ENCODE measurements at regions not wholly inside any gene's neighbourhood (a gene's known extent, or its start where the extent isn't known, plus 50 kb on each side); places are given as distances from the start of the nearest gene placed in this dataset.

- no peaks in the 10 kb centered on the region for H3K79me2 ChIP-seq (ENCODE audit: low read depth)
- H3K27me3 ChIP-seq: no peaks in the 10 kb centered on the region
- no peaks in the 10 kb centered on the region for H4K20me1 ChIP-seq (ENCODE audit: low read depth)
- no peak overlapping the region for H3K9ac ChIP-seq
- no peaks in the 10 kb centered on the region for H3K9me3 Mint-ChIP-seq
- H3K27ac ChIP-seq: no peak overlapping the region
- H3K4me1 ChIP-seq: peaks cover 44% of the 10 kb centered on the region
- H3K27me3 Mint-ChIP-seq (ENCODE audit: insufficient read depth, low read depth): peaks cover 9% of the 10 kb centered on the region
- H3K9me3 ChIP-seq (ENCODE audit: low read depth): no peaks in the 10 kb centered on the region
- H3K36me3 Mint-ChIP-seq: no peaks in the 10 kb centered on the region
- no peak for TF ChIP-seq EZH2phosphoT487 (IDR thresholded peaks at IDR 0.05)
- TF ChIP-seq CTCF (IDR thresholded peaks at IDR 0.05): peak; percentile 62
- DNase-seq (ENCODE audit: low spot score): peak; percentile 68
- H3K4me3 Mint-ChIP-seq: no peak overlapping the region
- H2AFZ ChIP-seq (replicated peaks): peak overlapping the region; percentile 85
- H3K4me1 Mint-ChIP-seq: peaks cover 35% of the 10 kb centered on the region
- H3K27ac Mint-ChIP-seq: no peak overlapping the region
- no peaks in the 10 kb centered on the region for H3K36me3 ChIP-seq
- no peak overlapping the region for H3K4me3 ChIP-seq
- H3F3A ChIP-seq (ENCODE audit: low read depth): peaks cover 32% of the 10 kb centered on the region
- peak overlapping the region; percentile 23 for H3K4me2 ChIP-seq
These were observed 420.1 kb downstream of the FUT8 start for GRCh38 chr14:65832431-65833266.

- Histone ChIP-seq H3K9ac (no peak overlapping the region), H3K79me2 (ENCODE audit: low read depth) (no peaks in the 10 kb centered on the region), H3F3A (ENCODE audit: low read depth) (peaks cover 25% of the 10 kb centered on the region), H4K20me1 (ENCODE audit: low read depth) (no peaks in the 10 kb centered on the region), H3K27me3 (no peaks in the 10 kb centered on the region), H3K27ac (no peak overlapping the region), H3K4me2 (peak overlapping the region; percentile 23), H3K36me3 (no peaks in the 10 kb centered on the region), H3K4me1 (peaks cover 36% of the 10 kb centered on the region), H3K4me3 (no peak overlapping the region), H3K9me3 (ENCODE audit: low read depth) (no peaks in the 10 kb centered on the region), H2AFZ (replicated peaks) (peak overlapping the region; percentile 85)
- no peak overlapping the region for H3K4me3 Mint-ChIP-seq
- no peak for TF ChIP-seq EZH2 (IDR thresholded peaks at IDR 0.05)
- no peak for TF ChIP-seq CTCF (IDR thresholded peaks at IDR 0.05)
- no peak for TF ChIP-seq EZH2phosphoT487 (IDR thresholded peaks at IDR 0.05)
- peaks cover 9% of the 10 kb centered on the region for H3K27me3 Mint-ChIP-seq (ENCODE audit: insufficient read depth, low read depth)
- no peaks in the 10 kb centered on the region for H3K36me3 Mint-ChIP-seq
- H3K27ac Mint-ChIP-seq: peak overlapping the region; percentile 97
- no peaks in the 10 kb centered on the region for H3K9me3 Mint-ChIP-seq
- peaks cover 35% of the 10 kb centered on the region for H3K4me1 Mint-ChIP-seq
- peak; percentile 38 for DNase-seq (ENCODE audit: low spot score)
These were observed 420.8 kb downstream of the FUT8 start for GRCh38 chr14:65833267-65833880.

GRCh38 chr14:65834051-65834450 lies 421.5 kb downstream of the FUT8 start:
- Histone ChIP-seq H3K4me1 (peaks cover 30% of the 10 kb centered on the region), H3K4me2 (no peak overlapping the region), H3K27me3 (no peaks in the 10 kb centered on the region), H3F3A (ENCODE audit: low read depth) (peaks cover 18% of the 10 kb centered on the region), H3K27ac (no peak overlapping the region), H2AFZ (replicated peaks) (peak overlapping the region; percentile 9), H3K9me3 (ENCODE audit: low read depth) (no peaks in the 10 kb centered on the region), H3K4me3 (no peak overlapping the region), H4K20me1 (ENCODE audit: low read depth) (no peaks in the 10 kb centered on the region), H3K79me2 (ENCODE audit: low read depth) (no peaks in the 10 kb centered on the region), H3K9ac (no peak overlapping the region), H3K36me3 (no peaks in the 10 kb centered on the region)
- Mint-ChIP-seq H3K9me3 (no peaks in the 10 kb centered on the region), H3K4me1 (peaks cover 35% of the 10 kb centered on the region), H3K4me3 (no peak overlapping the region), H3K27me3 (ENCODE audit: insufficient read depth, low read depth) (peaks cover 11% of the 10 kb centered on the region), H3K27ac (no peak overlapping the region), H3K36me3 (no peaks in the 10 kb centered on the region)
- no peak for DNase-seq (ENCODE audit: low spot score)
- TF ChIP-seq CTCF (IDR thresholded peaks at IDR 0.05): no peak
- no peak for TF ChIP-seq EZH2phosphoT487 (IDR thresholded peaks at IDR 0.05)
- TF ChIP-seq EZH2 (IDR thresholded peaks at IDR 0.05): no peak

All from neural progenitor cell (in vitro differentiated cells).